ENCODE measurements at regions not wholly inside any gene's neighbourhood (a gene's known extent, or its start where the extent isn't known, plus 50 kb on each side); places are given as distances from the start of the nearest gene placed in this dataset.

DNA sequence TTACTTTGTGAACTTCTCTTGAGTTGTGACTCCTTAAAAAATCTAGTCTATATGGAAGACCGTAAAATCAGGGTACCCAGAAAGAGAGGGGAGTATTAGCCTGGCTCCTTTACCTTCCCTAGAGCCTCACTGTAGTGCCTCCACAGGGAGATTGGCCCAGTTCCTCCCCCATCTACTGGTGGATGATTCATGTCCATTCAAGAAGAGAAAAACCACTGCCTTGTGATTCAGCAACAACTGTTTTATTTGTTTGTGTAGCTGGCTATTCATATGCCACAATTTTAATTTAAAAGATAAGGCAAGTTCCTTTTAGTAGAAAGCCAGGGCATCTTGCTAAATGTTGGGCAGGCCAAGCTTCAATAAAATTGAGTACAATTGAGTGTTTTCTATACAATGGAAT lies 221.8 kb upstream of the KCNIP4 start (continued):
- TF ChIP-seq, protein P1, sequence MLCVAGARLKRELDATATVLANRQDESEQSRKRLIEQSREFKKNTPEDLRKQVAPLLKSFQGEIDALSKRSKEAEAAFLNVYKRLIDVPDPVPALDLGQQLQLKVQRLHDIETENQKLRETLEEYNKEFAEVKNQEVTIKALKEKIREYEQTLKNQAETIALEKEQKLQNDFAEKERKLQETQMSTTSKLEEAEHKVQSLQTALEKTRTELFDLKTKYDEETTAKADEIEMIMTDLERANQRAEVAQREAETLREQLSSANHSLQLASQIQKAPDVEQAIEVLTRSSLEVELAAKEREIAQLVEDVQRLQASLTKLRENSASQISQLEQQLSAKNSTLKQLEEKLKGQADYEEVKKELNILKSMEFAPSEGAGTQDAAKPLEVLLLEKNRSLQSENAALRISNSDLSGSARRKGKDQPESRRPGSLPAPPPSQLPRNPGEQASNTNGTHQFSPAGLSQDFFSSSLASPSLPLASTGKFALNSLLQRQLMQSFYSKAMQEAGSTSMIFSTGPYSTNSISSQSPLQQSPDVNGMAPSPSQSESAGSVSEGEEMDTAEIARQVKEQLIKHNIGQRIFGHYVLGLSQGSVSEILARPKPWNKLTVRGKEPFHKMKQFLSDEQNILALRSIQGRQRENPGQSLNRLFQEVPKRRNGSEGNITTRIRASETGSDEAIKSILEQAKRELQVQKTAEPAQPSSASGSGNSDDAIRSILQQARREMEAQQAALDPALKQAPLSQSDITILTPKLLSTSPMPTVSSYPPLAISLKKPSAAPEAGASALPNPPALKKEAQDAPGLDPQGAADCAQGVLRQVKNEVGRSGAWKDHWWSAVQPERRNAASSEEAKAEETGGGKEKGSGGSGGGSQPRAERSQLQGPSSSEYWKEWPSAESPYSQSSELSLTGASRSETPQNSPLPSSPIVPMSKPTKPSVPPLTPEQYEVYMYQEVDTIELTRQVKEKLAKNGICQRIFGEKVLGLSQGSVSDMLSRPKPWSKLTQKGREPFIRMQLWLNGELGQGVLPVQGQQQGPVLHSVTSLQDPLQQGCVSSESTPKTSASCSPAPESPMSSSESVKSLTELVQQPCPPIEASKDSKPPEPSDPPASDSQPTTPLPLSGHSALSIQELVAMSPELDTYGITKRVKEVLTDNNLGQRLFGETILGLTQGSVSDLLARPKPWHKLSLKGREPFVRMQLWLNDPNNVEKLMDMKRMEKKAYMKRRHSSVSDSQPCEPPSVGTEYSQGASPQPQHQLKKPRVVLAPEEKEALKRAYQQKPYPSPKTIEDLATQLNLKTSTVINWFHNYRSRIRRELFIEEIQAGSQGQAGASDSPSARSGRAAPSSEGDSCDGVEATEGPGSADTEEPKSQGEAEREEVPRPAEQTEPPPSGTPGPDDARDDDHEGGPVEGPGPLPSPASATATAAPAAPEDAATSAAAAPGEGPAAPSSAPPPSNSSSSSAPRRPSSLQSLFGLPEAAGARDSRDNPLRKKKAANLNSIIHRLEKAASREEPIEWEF (IDR thresholded peaks at IDR 0.05; ENCODE audit: insufficient replicate concordance, low read depth, low read length), result no peak
- TF ChIP-seq ZNF207 (IDR thresholded peaks at IDR 0.05; ENCODE audit: borderline replicate concordance) (no peak), NBN (IDR thresholded peaks at IDR 0.05) (no peak), CHD2 (IDR thresholded peaks at IDR 0.05; ENCODE audit: borderline replicate concordance, low read depth, low read length) (no peak), FOXK2 (IDR thresholded peaks at IDR 0.05) (no peak), POLR2AphosphoS5 (IDR thresholded peaks at IDR 0.05; ENCODE audit: low read length) (no peak), BHLHE40 (IDR thresholded peaks at IDR 0.05; ENCODE audit: borderline replicate concordance in 1 of 2, low read depth in 2 of 2, low read length in 1 of 2) (no peak), MXI1 (IDR thresholded peaks at IDR 0.05; ENCODE audit: low read depth, low read length) (no peak), TBL1XR1 (IDR thresholded peaks at IDR 0.05; ENCODE audit: low read depth, low read length) (no peak), GABPA (IDR thresholded peaks at IDR 0.05; ENCODE audit: low read depth) (no peak), NFIC (IDR thresholded peaks at IDR 0.05; ENCODE audit: low read depth, low read length) (no peak), TAF1 (IDR thresholded peaks at IDR 0.05; ENCODE audit: borderline replicate concordance, low read depth, low read length) (no peak)
- TF ChIP-seq, protein P2, sequence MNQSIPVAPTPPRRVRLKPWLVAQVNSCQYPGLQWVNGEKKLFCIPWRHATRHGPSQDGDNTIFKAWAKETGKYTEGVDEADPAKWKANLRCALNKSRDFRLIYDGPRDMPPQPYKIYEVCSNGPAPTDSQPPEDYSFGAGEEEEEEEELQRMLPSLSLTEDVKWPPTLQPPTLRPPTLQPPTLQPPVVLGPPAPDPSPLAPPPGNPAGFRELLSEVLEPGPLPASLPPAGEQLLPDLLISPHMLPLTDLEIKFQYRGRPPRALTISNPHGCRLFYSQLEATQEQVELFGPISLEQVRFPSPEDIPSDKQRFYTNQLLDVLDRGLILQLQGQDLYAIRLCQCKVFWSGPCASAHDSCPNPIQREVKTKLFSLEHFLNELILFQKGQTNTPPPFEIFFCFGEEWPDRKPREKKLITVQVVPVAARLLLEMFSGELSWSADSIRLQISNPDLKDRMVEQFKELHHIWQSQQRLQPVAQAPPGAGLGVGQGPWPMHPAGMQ (IDR thresholded peaks at IDR 0.05; ENCODE audit: borderline replicate concordance), result no peak
- TF ChIP-seq, protein P3, sequence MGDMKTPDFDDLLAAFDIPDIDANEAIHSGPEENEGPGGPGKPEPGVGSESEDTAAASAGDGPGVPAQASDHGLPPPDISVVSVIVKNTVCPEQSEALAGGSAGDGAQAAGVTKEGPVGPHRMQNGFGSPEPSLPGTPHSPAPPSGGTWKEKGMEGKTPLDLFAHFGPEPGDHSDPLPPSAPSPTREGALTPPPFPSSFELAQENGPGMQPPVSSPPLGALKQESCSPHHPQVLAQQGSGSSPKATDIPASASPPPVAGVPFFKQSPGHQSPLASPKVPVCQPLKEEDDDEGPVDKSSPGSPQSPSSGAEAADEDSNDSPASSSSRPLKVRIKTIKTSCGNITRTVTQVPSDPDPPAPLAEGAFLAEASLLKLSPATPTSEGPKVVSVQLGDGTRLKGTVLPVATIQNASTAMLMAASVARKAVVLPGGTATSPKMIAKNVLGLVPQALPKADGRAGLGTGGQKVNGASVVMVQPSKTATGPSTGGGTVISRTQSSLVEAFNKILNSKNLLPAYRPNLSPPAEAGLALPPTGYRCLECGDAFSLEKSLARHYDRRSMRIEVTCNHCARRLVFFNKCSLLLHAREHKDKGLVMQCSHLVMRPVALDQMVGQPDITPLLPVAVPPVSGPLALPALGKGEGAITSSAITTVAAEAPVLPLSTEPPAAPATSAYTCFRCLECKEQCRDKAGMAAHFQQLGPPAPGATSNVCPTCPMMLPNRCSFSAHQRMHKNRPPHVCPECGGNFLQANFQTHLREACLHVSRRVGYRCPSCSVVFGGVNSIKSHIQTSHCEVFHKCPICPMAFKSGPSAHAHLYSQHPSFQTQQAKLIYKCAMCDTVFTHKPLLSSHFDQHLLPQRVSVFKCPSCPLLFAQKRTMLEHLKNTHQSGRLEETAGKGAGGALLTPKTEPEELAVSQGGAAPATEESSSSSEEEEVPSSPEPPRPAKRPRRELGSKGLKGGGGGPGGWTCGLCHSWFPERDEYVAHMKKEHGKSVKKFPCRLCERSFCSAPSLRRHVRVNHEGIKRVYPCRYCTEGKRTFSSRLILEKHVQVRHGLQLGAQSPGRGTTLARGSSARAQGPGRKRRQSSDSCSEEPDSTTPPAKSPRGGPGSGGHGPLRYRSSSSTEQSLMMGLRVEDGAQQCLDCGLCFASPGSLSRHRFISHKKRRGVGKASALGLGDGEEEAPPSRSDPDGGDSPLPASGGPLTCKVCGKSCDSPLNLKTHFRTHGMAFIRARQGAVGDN (IDR thresholded peaks at IDR 0.05), result no peak
